ENCODE measurements at regions not wholly inside any gene's neighbourhood (a gene's known extent, or its start where the extent isn't known, plus 50 kb on each side); places are given as distances from the start of the nearest gene placed in this dataset.
"Not testable (repeated sequence)": the region's sequence is repeated elsewhere in the genome, so short reads cannot be mapped to it uniquely, and the experiment has no call there.

- no peak for DNase-seq
Observed at GRCh38 chr10:128568491-128568890, 442.3 kb upstream of the MKI67 start.

- no peak for DNase-seq
Observed at GRCh38 chr10:128568990-128569945, 443.0 kb upstream of the MKI67 start.

GRCh38 chr10:128570319-128570995 lies 444.2 kb upstream of the MKI67 start:
- no peak for DNase-seq

GRCh38 chr10:128571071-128571470 lies 444.8 kb upstream of the MKI67 start:
- DNase-seq: no peak

- no peak for DNase-seq
Observed at GRCh38 chr10:128571745-128572144, 445.5 kb upstream of the MKI67 start.

GRCh38 chr10:128572696-128573095 lies 446.5 kb upstream of the MKI67 start:
- DNase-seq: no peak

- no peak for DNase-seq
Observed at GRCh38 chr10:128573281-128573845, 447.1 kb upstream of the MKI67 start.

GRCh38 chr10:128573986-128574385 lies 447.8 kb upstream of the MKI67 start:
- no peak for DNase-seq

- no peak for DNase-seq
Observed at GRCh38 chr10:128574581-128575210, 448.5 kb upstream of the MKI67 start.

- no peak for DNase-seq
Observed at GRCh38 chr10:128575761-128576160, 449.5 kb upstream of the MKI67 start.

GRCh38 chr10:128576336-128576735 lies 450.1 kb upstream of the MKI67 start:
- DNase-seq: no peak

- no peak for DNase-seq
Observed at GRCh38 chr10:128576943-128577670, 450.9 kb upstream of the MKI67 start.

- DNase-seq: no peak
Observed at GRCh38 chr10:128577958-128578750, 451.9 kb upstream of the MKI67 start.

- no peak for DNase-seq
Observed at GRCh38 chr10:128578766-128579165, 452.5 kb upstream of the MKI67 start.

- no peak for DNase-seq
Observed at GRCh38 chr10:128579280-128579865, 453.1 kb upstream of the MKI67 start.

- DNase-seq: no peak
Observed at GRCh38 chr10:128579901-128580300, 453.7 kb upstream of the MKI67 start.

GRCh38 chr10:128583125-128583524 lies 456.9 kb upstream of the MKI67 start:
- DNase-seq: not testable (repeated sequence)

GRCh38 chr10:128586599-128586998 lies 460.4 kb upstream of the MKI67 start:
- DNase-seq: not testable (repeated sequence)

GRCh38 chr10:128587689-128588088 lies 461.5 kb upstream of the MKI67 start:
- no peak for DNase-seq

GRCh38 chr10:128588402-128588801 lies 462.2 kb upstream of the MKI67 start:
- no peak for DNase-seq

- no peak for DNase-seq
Observed at GRCh38 chr10:128594688-128595087, 468.5 kb upstream of the MKI67 start.
